Panc1 (cell line): ENCODE measurements at regions not wholly inside any gene's neighbourhood (a gene's known extent, or its start where the extent isn't known, plus 50 kb on each side); places are given as distances from the start of the nearest gene placed in this dataset.
A peak's percentile ranks its signal among the peaks of the same experiment; 100 is the strongest.

Experiments used
- ATAC-seq: fragments of 200-7000 bp; cut with Tn5 transposase; 2 replicates; pipeline ENCODE4 v1.9.1; 2020; ENCODE audit warnings: mild to moderate bottlenecking, moderate library complexity
- BruUV-seq: library from RNA; stranded (reverse); fragments of 400-500 nt; replicated peaks from 2 replicates; lab custom pipeline; 2021; lab: Mats Ljungman, UMichigan
- CTCF ChIA-PET: fragments of 300-600 bp; sonication (Branson Sonifier 250); formaldehyde crosslinking; loops from one replicate; lab custom pipeline; 2022; ENCODE audit warnings: antibody characterized with exemption; lab: Charles Lee
- POLR2A ChIA-PET: fragments of 300-600 bp; sonication (Branson Sonifier 250); formaldehyde crosslinking; loops from one replicate; lab custom pipeline; 2022; ENCODE audit warnings: antibody characterized with exemption; lab: Charles Lee
- DNase-seq: peaks from one replicate; pipeline ENCODE4 v3.0.0-alpha.2; 2010; ENCODE audit warnings: low read depth, low spot score
- H3K27ac ChIP-seq: 2 replicates; pipeline ENCODE4 v1.5.1; 2011; ENCODE audit warnings: mild to moderate bottlenecking, low read length, inconsistent platforms
- H3K27me3 ChIP-seq: fragments of 200-500 bp; sonication (Bioruptor generic); 2 replicates; pipeline ENCODE4 v1.6.0; 2014; ENCODE audit warnings: low read length, inconsistent platforms; ENCODE audit not compliant: control insufficient read depth, insufficient read depth
- H3K36me3 ChIP-seq: fragments of 200-500 bp; sonication (Bioruptor generic); 2 replicates; pipeline ENCODE4 v1.5.1; 2014; ENCODE audit warnings: inconsistent platforms, mild to moderate bottlenecking, low read length, moderate library complexity; ENCODE audit not compliant: control insufficient read depth, insufficient read depth
- H3K4me1 ChIP-seq: 2 replicates; pipeline ENCODE4 v1.5.1; 2011; ENCODE audit warnings: inconsistent platforms, mild to moderate bottlenecking, low read length, moderate library complexity; ENCODE audit not compliant: control insufficient read depth, insufficient read depth
- H3K4me3 ChIP-seq, 2 experiments: 2 replicates each; pipeline ENCODE4 v1.5.1; 2011 to 2012; ENCODE audit warnings: low read depth in 2 of 2, low read length in 2 of 2, mild to moderate bottlenecking in 2 of 2, inconsistent platforms in 1 of 2, moderate library complexity in 1 of 2
- H3K9me3 ChIP-seq: fragments of 200-500 bp; sonication (Bioruptor generic); 2 replicates; pipeline ENCODE4 v1.5.1; 2014; ENCODE audit warnings: low read depth, mild to moderate bottlenecking, inconsistent platforms, low read length, moderate library complexity; ENCODE audit not compliant: control insufficient read depth, insufficient read depth
- CTCF ChIP-seq: fragments of 450-650 bp; IDR thresholded peaks from 2 replicates; pipeline ENCODE4 v1.5.1; 2017; ENCODE audit warnings: mild to moderate bottlenecking
- POLR2AphosphoS5 ChIP-seq: IDR thresholded peaks from 2 replicates; pipeline ENCODE4 v1.6.1; 2012; ENCODE audit warnings: mild to moderate bottlenecking, low read depth, low read length, moderate library complexity
- REST ChIP-seq, 2 experiments: IDR thresholded peaks; 2 replicates each; pipeline ENCODE4 v1.6.1; 2011 to 2012; ENCODE audit warnings: low read depth in 2 of 2, control low read depth in 1 of 2, low read length in 1 of 2, mild to moderate bottlenecking in 1 of 2, moderate library complexity in 1 of 2; ENCODE audit not compliant: insufficient read depth in 1 of 2
- SIN3A ChIP-seq: IDR thresholded peaks from 2 replicates; pipeline ENCODE4 v1.6.1; 2012; ENCODE audit warnings: low read depth, mild to moderate bottlenecking, low read length, moderate library complexity, borderline replicate concordance; ENCODE audit not compliant: insufficient read depth
- TCF7L2 ChIP-seq: IDR thresholded peaks from 2 replicates; pipeline ENCODE4 v1.6.1; 2011; ENCODE audit warnings: mild to moderate bottlenecking, low read depth, low read length, inconsistent platforms
- in situ Hi-C: cut with HindIII; loops from 2 replicates; pipeline ENCODE4 v1.10.0; 2016; ENCODE audit warnings: low sequenced_read_pairs, low pct_unique_long_range_greater_than_20kb
- intact Hi-C: fragments of 100-400 bp; cut with micrococcal nuclease; formaldehyde crosslinking; loops from one replicate; pipeline ENCODE4 v1.10.0; 2022; ENCODE audit not compliant: unreplicated experiment

GRCh38 chr10:63713191-63714144 lies 192.3 kb downstream of the REEP3 start:
- no peak for ATAC-seq
- ChIA-PET POLR2A (interaction anchor here (0.6 kb wide), 1 partner anchor 19 kb away, joined by 3 read pairs; no protein-coding TSS in a partner anchor), CTCF (interaction anchor here (0.6 to 1.1 kb wide), 2 partner anchors 65 to 80 kb away, joined by 4 read pairs; no protein-coding TSS in a partner anchor)
- no TSS peak for BruUV-seq
- no peak overlapping the region for H3K4me3 ChIP-seq
- in situ Hi-C loops: loop anchor here (25.0 kb wide), 1 partner anchor 526 kb away; no protein-coding TSS in a partner anchor
- DNase-seq: no peak
- peaks cover 3% of the 10 kb centered on the region; the same call in 1 of the 2 replicates for H3K9me3 ChIP-seq
- intact Hi-C loops: loop anchor here (5.0 to 10.0 kb wide), 2 partner anchors 81 to 249 kb away; partner anchors contain the start of gene JMJD1C
- H3K27ac ChIP-seq: peak overlapping the region; percentile 82
- no peaks in the 10 kb centered on the region for H3K36me3 ChIP-seq
- H3K27me3 ChIP-seq: no peaks in the 10 kb centered on the region
- peaks cover 55% of the 10 kb centered on the region for H3K4me1 ChIP-seq
- no peak for TF ChIP-seq TCF7L2
- no peak for TF ChIP-seq POLR2AphosphoS5
- TF ChIP-seq CTCF: no peak
- TF ChIP-seq SIN3A: no peak
- no peak for TF ChIP-seq REST (IDR thresholded peaks at IDR 0.05; ENCODE audit: insufficient read depth in 1 of 2, low read depth in 2 of 2, low read length in 1 of 2)

GRCh38 chr10:63716016-63716580 lies 194.9 kb downstream of the REEP3 start:
- CTCF ChIA-PET: no interaction called here
- BruUV-seq: no TSS peak
- Histone ChIP-seq H3K36me3 (no peaks in the 10 kb centered on the region), H3K27ac (peak overlapping the region; percentile 55; the same call in 1 of the 2 replicates), H3K27me3 (no peaks in the 10 kb centered on the region), H3K4me3 (no peak overlapping the region), H3K9me3 (no peaks in the 10 kb centered on the region), H3K4me1 (peaks cover 58% of the 10 kb centered on the region)
- intact Hi-C loops: loop anchor here (10.0 kb wide), 1 partner anchor 251 kb away; the partner anchor contains the start of gene JMJD1C
- in situ Hi-C loops: loop anchor here (25.0 kb wide), 1 partner anchor 529 kb away; no protein-coding TSS in a partner anchor
- ATAC-seq: no peak
- no peak for DNase-seq
- no peak for TF ChIP-seq POLR2AphosphoS5
- no peak for TF ChIP-seq SIN3A
- no peak for TF ChIP-seq REST (IDR thresholded peaks at IDR 0.05; ENCODE audit: insufficient read depth in 1 of 2, low read depth in 2 of 2, low read length in 1 of 2)
- no peak for TF ChIP-seq CTCF
- no peak for TF ChIP-seq TCF7L2
- POLR2A ChIA-PET: no interaction called here
